LNCAP (cell line): ENCODE measurements at regions not wholly inside any gene's neighbourhood (a gene's known extent, or its start where the extent isn't known, plus 50 kb on each side); places are given as distances from the start of the nearest gene placed in this dataset.

Experiments used
- CTCF ChIP-seq: fragments of 450-650 bp; IDR thresholded peaks from 2 replicates; pipeline ENCODE4 v1.5.1; 2017; ENCODE audit warnings: mild to moderate bottlenecking

GRCh38 chr16:59181821-59182420 is 447.8 kb upstream of the GOT2 start:
- TF ChIP-seq CTCF: no peak

GRCh38 chr16:59180083-59180476 is 446.0 kb upstream of the GOT2 start:
- no peak for TF ChIP-seq CTCF

- TF ChIP-seq CTCF: no peak
These were observed 445.4 kb upstream of the GOT2 start for GRCh38 chr16:59179446-59180082.

GRCh38 chr16:59173408-59173831 is 439.3 kb upstream of the GOT2 start:
- no peak for TF ChIP-seq CTCF

GRCh38 chr16:59170099-59170712 is 436.1 kb upstream of the GOT2 start:
- TF ChIP-seq CTCF: no peak

- no peak for TF ChIP-seq CTCF
These were observed 435.1 kb upstream of the GOT2 start for GRCh38 chr16:59169168-59169567.

- no peak for TF ChIP-seq CTCF
These were observed 434.5 kb upstream of the GOT2 start for GRCh38 chr16:59168461-59169114.
